Activated CD4-positive, alpha-beta T cell treated with anti-CD3 and anti-CD28 coated beads for 36 hours (primary cell): ENCODE measurements at regions not wholly inside any gene's neighbourhood (a gene's known extent, or its start where the extent isn't known, plus 50 kb on each side); places are given as distances from the start of the nearest gene placed in this dataset.
"Not testable (repeated sequence)": the region's sequence is repeated elsewhere in the genome, so short reads cannot be mapped to it uniquely, and the experiment has no call there.

Experiments used
- ATAC-seq: fragments of 200-7000 bp; cut with Tn5 transposase; one replicate; pipeline ENCODE4 v1.10.0; 2021; ENCODE audit warnings: mild to moderate bottlenecking, moderate library complexity
- CTCF ChIA-PET: fragments of 350-600 bp; sonication (Branson Sonifier 250); formaldehyde crosslinking; loops from one replicate; lab custom pipeline; 2021; ENCODE audit warnings: antibody characterized with exemption; lab: Charles Lee
- POLR2A ChIA-PET: fragments of 350-600 bp; sonication (Branson Sonifier 250); formaldehyde crosslinking; loops from one replicate; lab custom pipeline; 2021; ENCODE audit warnings: antibody characterized with exemption, inconsistent platforms; lab: Charles Lee
- DNase-seq: peaks from one replicate; pipeline ENCODE4 v3.0.0-alpha.2; 2020
- H3K27ac Mint-ChIP-seq: one replicate; pipeline ENCODE4 v1.8.0; 2021; ENCODE audit warnings: mixed read lengths
- H3K27me3 Mint-ChIP-seq: one replicate; pipeline ENCODE4 v1.8.0; 2021; ENCODE audit warnings: mixed read lengths
- H3K36me3 Mint-ChIP-seq: one replicate; pipeline ENCODE4 v1.8.0; 2021; ENCODE audit warnings: low read depth, mixed read lengths
- H3K4me1 Mint-ChIP-seq: one replicate; pipeline ENCODE4 v1.8.0; 2021; ENCODE audit warnings: mixed read lengths
- H3K4me3 Mint-ChIP-seq: one replicate; pipeline ENCODE4 v1.8.0; 2021; ENCODE audit warnings: mild to moderate bottlenecking, moderate library complexity, mixed read lengths
- H3K9me3 Mint-ChIP-seq: one replicate; pipeline ENCODE4 v1.8.0; 2021; ENCODE audit warnings: low read depth, mixed read lengths
- intact Hi-C, 2 experiments: fragments of 100-400 bp; cut with DNase I in 1 of 2; cut with micrococcal nuclease in 1 of 2; formaldehyde crosslinking; loops; one replicate each; pipeline versions ENCODE4 v1.14.2 to v1.15.1; 2022 to 2024; cut with DNase I, micrococcal nuclease

GRCh38 chr5:125484742-125485641 is 738.6 kb upstream of the ZNF608 start:
- H3K27ac Mint-ChIP-seq, result no peak overlapping the region

GRCh38 chr5:125485771-125486170 is 739.3 kb upstream of the ZNF608 start:
- Mint-ChIP-seq H3K36me3 (no peaks in the 10 kb centered on the region), H3K27me3 (no peaks in the 10 kb centered on the region), H3K9me3 (peaks cover 5% of the 10 kb centered on the region), H3K27ac (no peak overlapping the region), H3K4me1 (no peaks in the 10 kb centered on the region), H3K4me3 (no peak overlapping the region)
- DNase-seq (no peak), ATAC-seq (no peak)
- CTCF ChIA-PET, result no interaction called here
- intact Hi-C loops, result no loop called here
- POLR2A ChIA-PET, result no interaction called here

More at GRCh38 chr5:125484742-125485641, 738.6 kb upstream of the ZNF608 start:
- ChIA-PET POLR2A (no interaction called here), CTCF (no interaction called here)
- H3K27me3 Mint-ChIP-seq, result no peaks in the 10 kb centered on the region
- intact Hi-C loops, result no loop called here
- H3K4me3 Mint-ChIP-seq, result no peak overlapping the region
- ATAC-seq, result no peak
- no peak for DNase-seq
- H3K9me3 Mint-ChIP-seq, result peaks cover 5% of the 10 kb centered on the region
- no peaks in the 10 kb centered on the region for H3K36me3 Mint-ChIP-seq
- H3K4me1 Mint-ChIP-seq, result no peaks in the 10 kb centered on the region

- no peak for ATAC-seq
- no peaks in the 10 kb centered on the region for H3K36me3 Mint-ChIP-seq
- H3K4me3 Mint-ChIP-seq, result no peak overlapping the region
- peaks cover 5% of the 10 kb centered on the region for H3K9me3 Mint-ChIP-seq
- ChIA-PET CTCF (no interaction called here), POLR2A (no interaction called here)
- no peak for DNase-seq
- no peaks in the 10 kb centered on the region for H3K4me1 Mint-ChIP-seq
- H3K27me3 Mint-ChIP-seq, result no peaks in the 10 kb centered on the region
- intact Hi-C loops, result no loop called here
- H3K27ac Mint-ChIP-seq, result no peak overlapping the region
These were observed 740.2 kb upstream of the ZNF608 start for GRCh38 chr5:125486634-125487033.

GRCh38 chr5:125487231-125487630 is 740.8 kb upstream of the ZNF608 start:
- H3K36me3 Mint-ChIP-seq, result no peaks in the 10 kb centered on the region
- peaks cover 6% of the 10 kb centered on the region for H3K9me3 Mint-ChIP-seq
- intact Hi-C loops, result no loop called here
- DNase-seq (no peak), ATAC-seq (no peak)
- no peak overlapping the region for H3K4me3 Mint-ChIP-seq
- ChIA-PET POLR2A (no interaction called here), CTCF (no interaction called here)
- H3K4me1 Mint-ChIP-seq, result no peaks in the 10 kb centered on the region
- H3K27me3 Mint-ChIP-seq, result no peaks in the 10 kb centered on the region
- H3K27ac Mint-ChIP-seq, result no peak overlapping the region

- H3K9me3 Mint-ChIP-seq, intact Hi-C loops, H3K36me3 Mint-ChIP-seq, H3K27ac Mint-ChIP-seq, POLR2A ChIA-PET, ATAC-seq, H3K4me1 Mint-ChIP-seq, H3K4me3 Mint-ChIP-seq, H3K27me3 Mint-ChIP-seq, DNase-seq, CTCF ChIA-PET: not testable (repeated sequence)
These were observed 741.2 kb upstream of the ZNF608 start for GRCh38 chr5:125487652-125488051.

GRCh38 chr5:125489146-125489545 is 742.7 kb upstream of the ZNF608 start:
- intact Hi-C loops, result no loop called here
- H3K9me3 Mint-ChIP-seq, result peaks cover 7% of the 10 kb centered on the region
- POLR2A ChIA-PET, result no interaction called here
- no peak for ATAC-seq
- H3K4me3 Mint-ChIP-seq, result no peak overlapping the region
- H3K36me3 Mint-ChIP-seq, result no peaks in the 10 kb centered on the region
- DNase-seq, result no peak
- H3K27me3 Mint-ChIP-seq, result no peaks in the 10 kb centered on the region
- no peaks in the 10 kb centered on the region for H3K4me1 Mint-ChIP-seq
- CTCF ChIA-PET, result no interaction called here
- no peak overlapping the region for H3K27ac Mint-ChIP-seq

GRCh38 chr5:125491986-125492492 is 745.6 kb upstream of the ZNF608 start:
- no peak overlapping the region for H3K27ac Mint-ChIP-seq
- H3K4me3 Mint-ChIP-seq, result no peak overlapping the region
- CTCF ChIA-PET, result no interaction called here
- no peaks in the 10 kb centered on the region for H3K4me1 Mint-ChIP-seq
- no peak for DNase-seq
- POLR2A ChIA-PET, result no interaction called here
- intact Hi-C loops, result no loop called here
- H3K27me3 Mint-ChIP-seq, result no peaks in the 10 kb centered on the region
- H3K36me3 Mint-ChIP-seq, result no peaks in the 10 kb centered on the region
- ATAC-seq, result no peak
- peaks cover 7% of the 10 kb centered on the region for H3K9me3 Mint-ChIP-seq

GRCh38 chr5:125492977-125493376 is 746.5 kb upstream of the ZNF608 start:
- no peak overlapping the region for H3K27ac Mint-ChIP-seq
- ATAC-seq (no peak), DNase-seq (no peak)
- no peaks in the 10 kb centered on the region for H3K36me3 Mint-ChIP-seq
- CTCF ChIA-PET, result no interaction called here
- POLR2A ChIA-PET, result no interaction called here
- H3K4me3 Mint-ChIP-seq, result no peak overlapping the region
- H3K4me1 Mint-ChIP-seq, result no peaks in the 10 kb centered on the region
- peaks cover 2% of the 10 kb centered on the region for H3K9me3 Mint-ChIP-seq
- intact Hi-C loops, result no loop called here
- no peaks in the 10 kb centered on the region for H3K27me3 Mint-ChIP-seq

- DNase-seq (no peak), ATAC-seq (no peak)
- Mint-ChIP-seq H3K27ac (no peak overlapping the region), H3K4me3 (no peak overlapping the region), H3K27me3 (no peaks in the 10 kb centered on the region), H3K4me1 (no peaks in the 10 kb centered on the region), H3K9me3 (peaks cover 2% of the 10 kb centered on the region), H3K36me3 (no peaks in the 10 kb centered on the region)
- intact Hi-C loops, result no loop called here
- ChIA-PET POLR2A (no interaction called here), CTCF (no interaction called here)
These were observed 750.0 kb upstream of the ZNF608 start for GRCh38 chr5:125496393-125496792.

- H3K9me3 Mint-ChIP-seq, result no peaks in the 10 kb centered on the region
- ChIA-PET CTCF (no interaction called here), POLR2A (no interaction called here)
- H3K4me1 Mint-ChIP-seq, result no peaks in the 10 kb centered on the region
- H3K4me3 Mint-ChIP-seq, result no peak overlapping the region
- no peaks in the 10 kb centered on the region for H3K36me3 Mint-ChIP-seq
- no peak for ATAC-seq
- no peak overlapping the region for H3K27ac Mint-ChIP-seq
- intact Hi-C loops, result no loop called here
- no peaks in the 10 kb centered on the region for H3K27me3 Mint-ChIP-seq
- DNase-seq, result no peak
These were observed 751.2 kb upstream of the ZNF608 start for GRCh38 chr5:125497651-125498050.

- Mint-ChIP-seq H3K27ac (no peak overlapping the region), H3K4me3 (no peak overlapping the region), H3K9me3 (no peaks in the 10 kb centered on the region), H3K27me3 (no peaks in the 10 kb centered on the region), H3K4me1 (no peaks in the 10 kb centered on the region), H3K36me3 (no peaks in the 10 kb centered on the region)
- intact Hi-C loops, result no loop called here
- ATAC-seq, result no peak
- POLR2A ChIA-PET, result no interaction called here
- CTCF ChIA-PET, result no interaction called here
- no peak for DNase-seq
These were observed 753.3 kb upstream of the ZNF608 start for GRCh38 chr5:125499636-125500332.

GRCh38 chr5:125501396-125501795 is 755.0 kb upstream of the ZNF608 start:
- POLR2A ChIA-PET, result no interaction called here
- no peak overlapping the region for H3K27ac Mint-ChIP-seq
- ATAC-seq (no peak), DNase-seq (no peak)
- no peaks in the 10 kb centered on the region for H3K27me3 Mint-ChIP-seq
- H3K4me3 Mint-ChIP-seq, result no peak overlapping the region
- no peaks in the 10 kb centered on the region for H3K9me3 Mint-ChIP-seq
- CTCF ChIA-PET, result no interaction called here
- H3K4me1 Mint-ChIP-seq, result no peaks in the 10 kb centered on the region
- no peaks in the 10 kb centered on the region for H3K36me3 Mint-ChIP-seq
- intact Hi-C loops, result no loop called here
